ENCODE measurements at regions not wholly inside any gene's neighbourhood (a gene's known extent, or its start where the extent isn't known, plus 50 kb on each side); places are given as distances from the start of the nearest gene placed in this dataset.

DNA sequence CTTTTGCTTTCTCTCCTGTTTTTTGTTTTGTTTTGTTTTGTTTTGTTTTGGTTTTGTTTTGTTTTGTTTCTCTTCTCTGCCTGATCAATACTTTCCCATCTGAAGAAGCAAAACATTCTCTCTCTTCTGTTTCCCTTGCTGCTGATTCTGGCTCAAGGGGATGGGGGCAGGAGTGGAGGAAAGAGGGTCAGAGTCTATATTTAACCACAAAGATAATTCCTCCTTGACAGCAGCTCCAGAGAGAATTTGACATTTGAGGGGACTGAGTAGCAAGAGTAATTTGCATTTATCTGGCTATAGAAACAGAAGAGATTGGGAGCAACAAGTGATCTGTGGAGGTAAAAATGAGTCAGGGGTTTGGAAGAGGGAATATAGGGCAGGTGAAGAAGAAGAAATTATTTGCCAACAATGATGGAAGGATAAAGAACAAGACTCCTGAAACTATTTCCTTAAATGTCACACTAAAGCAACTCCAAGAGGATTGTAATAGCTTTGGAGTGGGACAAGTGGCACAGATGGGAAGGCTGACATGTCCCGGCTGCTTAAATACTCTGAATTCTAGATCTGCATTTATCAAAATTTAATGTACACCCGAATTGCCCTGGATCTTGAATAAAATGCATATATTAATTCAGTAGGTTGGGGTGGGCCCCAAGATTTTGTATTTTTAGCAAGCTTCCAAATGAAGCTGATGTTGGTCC is 349.3 kb upstream of the PLXNA2 start:
- BruUV-seq (replicated peaks): no TSS peak
- no peak for DNase-seq (ENCODE audit: low spot score)
- no peaks in the 10 kb centered on the region for H4K20me1 ChIP-seq (ENCODE audit: insufficient read depth, low read length)
- no peaks in the 10 kb centered on the region for H3K9me2 ChIP-seq (ENCODE audit: insufficient read depth, low read length)
- H3K4me2 ChIP-seq (ENCODE audit: low read length): no peak overlapping the region
- intact Hi-C loops (cut with micrococcal nuclease; ENCODE audit: unreplicated experiment): no loop called here
- ChIA-PET POLR2A (no interaction called here), CTCF (ENCODE audit: unreplicated experiment) (no interaction called here)
- H3K27ac ChIP-seq (ENCODE audit: low read depth, low read length, poor library complexity, severe bottlenecking): no peak overlapping the region
- no peak overlapping the region for H3K4me3 ChIP-seq (ENCODE audit: low read depth, low read length, poor library complexity, severe bottlenecking)
- no peaks in the 10 kb centered on the region for H3K9me3 ChIP-seq (ENCODE audit: low read length)
- H2AFZ ChIP-seq (ENCODE audit: low read length): no peak overlapping the region
- no peak for TF ChIP-seq EZH2phosphoT487 (IDR thresholded peaks at IDR 0.05; ENCODE audit: borderline replicate concordance, low read depth, low read length)
- TF ChIP-seq, protein P1, sequence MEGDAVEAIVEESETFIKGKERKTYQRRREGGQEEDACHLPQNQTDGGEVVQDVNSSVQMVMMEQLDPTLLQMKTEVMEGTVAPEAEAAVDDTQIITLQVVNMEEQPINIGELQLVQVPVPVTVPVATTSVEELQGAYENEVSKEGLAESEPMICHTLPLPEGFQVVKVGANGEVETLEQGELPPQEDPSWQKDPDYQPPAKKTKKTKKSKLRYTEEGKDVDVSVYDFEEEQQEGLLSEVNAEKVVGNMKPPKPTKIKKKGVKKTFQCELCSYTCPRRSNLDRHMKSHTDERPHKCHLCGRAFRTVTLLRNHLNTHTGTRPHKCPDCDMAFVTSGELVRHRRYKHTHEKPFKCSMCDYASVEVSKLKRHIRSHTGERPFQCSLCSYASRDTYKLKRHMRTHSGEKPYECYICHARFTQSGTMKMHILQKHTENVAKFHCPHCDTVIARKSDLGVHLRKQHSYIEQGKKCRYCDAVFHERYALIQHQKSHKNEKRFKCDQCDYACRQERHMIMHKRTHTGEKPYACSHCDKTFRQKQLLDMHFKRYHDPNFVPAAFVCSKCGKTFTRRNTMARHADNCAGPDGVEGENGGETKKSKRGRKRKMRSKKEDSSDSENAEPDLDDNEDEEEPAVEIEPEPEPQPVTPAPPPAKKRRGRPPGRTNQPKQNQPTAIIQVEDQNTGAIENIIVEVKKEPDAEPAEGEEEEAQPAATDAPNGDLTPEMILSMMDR (conservative IDR thresholded peaks at IDR 0.05; ENCODE audit: low read length): no peak
- H3K79me2 ChIP-seq (ENCODE audit: insufficient read depth, low read depth, low read length): no peaks in the 10 kb centered on the region
- H3K4me1 ChIP-seq (ENCODE audit: insufficient read depth, low read length, poor library complexity, severe bottlenecking): no peaks in the 10 kb centered on the region
- H3K36me3 ChIP-seq (ENCODE audit: insufficient read depth, low read length): no peaks in the 10 kb centered on the region

DNA sequence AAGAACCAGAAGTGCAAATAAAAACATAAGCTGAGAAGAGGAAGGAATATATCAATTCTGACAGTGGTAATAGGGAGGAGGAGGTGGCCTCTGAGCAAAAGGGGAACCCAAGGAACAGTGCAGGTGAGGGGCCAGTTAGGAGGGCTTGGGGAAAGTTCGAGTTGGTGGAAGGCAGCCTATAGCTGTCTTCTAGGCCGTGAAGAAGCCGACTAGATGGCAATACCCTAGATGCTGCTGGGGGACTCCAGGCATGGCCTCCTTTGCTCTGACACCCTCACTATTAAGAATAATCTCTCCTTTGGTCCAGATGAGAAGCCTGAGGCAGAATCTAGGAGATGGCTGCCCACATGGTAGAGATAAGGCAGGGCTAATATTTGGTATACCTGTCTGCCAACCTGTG is 351.1 kb upstream of the PLXNA2 start:
- Histone ChIP-seq H3K36me3 (ENCODE audit: insufficient read depth, low read length) (no peaks in the 10 kb centered on the region), H3K4me3 (ENCODE audit: low read depth, low read length, poor library complexity, severe bottlenecking) (no peak overlapping the region), H3K4me1 (ENCODE audit: insufficient read depth, low read length, poor library complexity, severe bottlenecking) (no peaks in the 10 kb centered on the region), H3K4me2 (ENCODE audit: low read length) (no peak overlapping the region), H3K9me3 (ENCODE audit: low read length) (no peaks in the 10 kb centered on the region), H3K79me2 (ENCODE audit: insufficient read depth, low read depth, low read length) (no peaks in the 10 kb centered on the region), H3K27ac (ENCODE audit: low read depth, low read length, poor library complexity, severe bottlenecking) (no peak overlapping the region), H3K9me2 (ENCODE audit: insufficient read depth, low read length) (no peaks in the 10 kb centered on the region), H4K20me1 (ENCODE audit: insufficient read depth, low read length) (no peaks in the 10 kb centered on the region), H2AFZ (ENCODE audit: low read length) (no peak overlapping the region)
- POLR2A ChIA-PET: no interaction called here
- BruUV-seq (replicated peaks): no TSS peak
- CTCF ChIA-PET (ENCODE audit: unreplicated experiment): no interaction called here
- no peak for TF ChIP-seq EZH2phosphoT487 (IDR thresholded peaks at IDR 0.05; ENCODE audit: borderline replicate concordance, low read depth, low read length)
- TF ChIP-seq, protein P1 (conservative IDR thresholded peaks at IDR 0.05; ENCODE audit: low read length): no peak
- intact Hi-C loops (cut with micrococcal nuclease; ENCODE audit: unreplicated experiment): no loop called here
- DNase-seq (ENCODE audit: low spot score): no peak

DNA sequence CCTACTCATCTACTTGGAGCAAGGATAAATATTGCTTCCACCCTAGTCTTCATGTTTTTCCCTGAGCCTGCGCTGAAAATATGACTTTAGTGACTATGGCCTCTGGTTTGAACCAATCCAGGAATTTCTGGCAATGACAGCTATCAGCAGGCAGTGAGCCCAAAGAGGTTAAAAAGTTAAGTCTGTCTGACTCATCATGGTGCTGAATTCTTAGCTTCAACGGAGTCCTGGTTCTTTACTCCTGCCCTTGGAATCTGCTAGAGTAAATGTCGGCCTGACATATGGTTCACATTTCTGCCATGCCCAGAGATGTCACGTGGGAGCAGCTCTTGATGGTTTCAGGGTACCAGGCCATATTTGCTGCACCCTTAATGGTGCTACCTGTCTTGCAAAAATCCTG is 351.6 kb upstream of the PLXNA2 start:
- ChIA-PET POLR2A (no interaction called here), CTCF (ENCODE audit: unreplicated experiment) (no interaction called here)
- BruUV-seq (replicated peaks): no TSS peak
- Histone ChIP-seq H3K36me3 (ENCODE audit: insufficient read depth, low read length) (no peaks in the 10 kb centered on the region), H4K20me1 (ENCODE audit: insufficient read depth, low read length) (no peaks in the 10 kb centered on the region), H3K9me2 (ENCODE audit: insufficient read depth, low read length) (no peaks in the 10 kb centered on the region), H3K27ac (ENCODE audit: low read depth, low read length, poor library complexity, severe bottlenecking) (no peak overlapping the region), H3K4me3 (ENCODE audit: low read depth, low read length, poor library complexity, severe bottlenecking) (no peak overlapping the region), H3K9me3 (ENCODE audit: low read length) (no peaks in the 10 kb centered on the region), H3K4me1 (ENCODE audit: insufficient read depth, low read length, poor library complexity, severe bottlenecking) (no peaks in the 10 kb centered on the region), H3K79me2 (ENCODE audit: insufficient read depth, low read depth, low read length) (no peaks in the 10 kb centered on the region), H2AFZ (ENCODE audit: low read length) (no peak overlapping the region), H3K4me2 (ENCODE audit: low read length) (no peak overlapping the region)
- TF ChIP-seq EZH2phosphoT487 (IDR thresholded peaks at IDR 0.05; ENCODE audit: borderline replicate concordance, low read depth, low read length): no peak
- TF ChIP-seq, protein P1 (conservative IDR thresholded peaks at IDR 0.05; ENCODE audit: low read length): no peak
- intact Hi-C loops (cut with micrococcal nuclease; ENCODE audit: unreplicated experiment): no loop called here
- no peak for DNase-seq (ENCODE audit: low spot score)
